Lower leg skin (tissue), 3 donors: ENCODE measurements at regions not wholly inside any gene's neighbourhood (a gene's known extent, or its start where the extent isn't known, plus 50 kb on each side); places are given as distances from the start of the nearest gene placed in this dataset.

Source experiments
- CTCF ChIP-seq, 3 donors: fragments of 450-650 bp; IDR thresholded peaks; one replicate each; pipeline ENCODE4 v1.5.1; 2016; ENCODE audit warnings: antibody characterized with exemption in 3 of 3, mild to moderate bottlenecking in 3 of 3, moderate library complexity in 2 of 3
- POLR2A ChIP-seq, 2 donors: fragments of 450-650 bp; IDR thresholded peaks; one replicate each; pipeline ENCODE4 v1.6.1; 2016 to 2017; ENCODE audit warnings: antibody characterized with exemption in 2 of 2, mild to moderate bottlenecking in 1 of 2, moderate library complexity in 1 of 2

DNA sequence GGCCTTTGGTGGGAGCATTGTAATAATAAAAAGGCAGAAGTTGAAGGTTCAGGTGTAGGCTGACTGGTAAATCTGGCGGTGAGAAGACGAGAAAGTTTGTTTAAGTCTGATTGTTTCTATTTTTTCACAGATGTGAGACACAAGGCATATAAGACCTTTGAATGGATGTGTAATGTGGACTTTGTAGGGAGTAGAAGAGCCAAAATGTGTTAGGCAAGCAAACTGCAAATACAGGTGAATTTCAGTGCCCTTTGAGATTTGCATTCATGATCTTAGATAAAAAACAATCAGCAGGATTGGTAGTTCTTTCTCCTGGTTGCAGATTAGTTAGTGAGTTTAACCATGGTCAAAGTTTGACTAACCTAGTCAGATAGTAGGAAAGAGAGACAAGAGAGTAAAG, 238.9 kb downstream of the FRK start:
- TF ChIP-seq CTCF (IDR thresholded peaks at IDR 0.05): no peak
- TF ChIP-seq POLR2A (IDR thresholded peaks at IDR 0.05): no peak
